NCI-H2029 (cell line): ENCODE measurements at regions not wholly inside any gene's neighbourhood (a gene's known extent, or its start where the extent isn't known, plus 50 kb on each side); places are given as distances from the start of the nearest gene placed in this dataset.

Experiments used
- DNase-seq: peaks from one replicate; lab custom pipeline; 2025; lab: John Stamatoyannopoulos, UW

DNA sequence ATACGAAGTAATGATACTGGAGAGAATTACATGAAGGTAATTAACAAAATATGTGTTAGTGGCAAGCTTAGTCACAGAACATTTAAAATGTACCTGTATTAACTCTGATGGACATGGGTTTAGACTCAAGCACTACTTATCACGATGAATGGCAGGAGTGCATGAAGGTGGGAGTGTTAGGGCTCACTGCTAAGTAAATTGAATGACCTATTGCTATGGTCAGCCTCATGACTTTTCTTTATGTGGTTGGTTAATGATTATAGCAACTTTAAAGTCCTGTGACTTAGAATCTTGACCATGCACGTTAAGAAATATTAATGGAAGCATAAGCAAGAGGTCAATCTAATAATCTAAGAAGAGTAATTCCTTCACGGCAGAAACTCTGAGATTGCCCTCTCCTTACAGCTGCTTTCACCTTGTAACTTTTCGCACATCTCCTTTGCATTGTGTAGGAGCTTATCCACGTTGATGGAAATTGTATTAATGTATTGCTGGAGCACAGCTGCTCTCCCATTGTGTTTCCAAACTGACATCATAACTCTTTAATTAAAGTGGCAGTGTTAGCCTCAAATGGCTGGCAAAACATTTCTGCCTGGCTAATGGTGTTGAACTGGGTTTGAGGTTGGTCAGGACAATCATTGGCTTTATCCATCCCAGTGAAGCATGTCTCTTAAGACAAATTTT lies 114.5 kb downstream of the RXFP2 start:
- DNase-seq, result no peak

DNA sequence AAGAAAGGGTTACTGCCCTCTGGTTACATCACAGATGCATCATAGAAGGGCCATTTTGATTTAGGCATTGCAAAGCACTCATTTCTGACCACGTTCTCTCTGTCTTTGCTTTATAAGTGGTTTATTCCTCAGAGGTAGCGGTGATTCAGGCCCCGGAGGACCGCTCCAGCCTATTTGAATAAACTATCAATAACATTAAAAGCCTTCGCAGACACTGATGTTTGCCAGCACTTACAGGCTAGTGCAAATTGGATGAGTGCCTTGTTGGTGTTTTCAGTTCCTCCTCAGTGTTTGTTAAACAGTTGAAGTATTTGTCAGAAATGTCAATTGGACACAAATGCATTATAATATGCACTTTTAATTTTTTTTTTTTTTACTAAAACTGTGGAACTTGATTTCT lies 120.2 kb downstream of the RXFP2 start:
- DNase-seq, result peak; percentile 17

DNA sequence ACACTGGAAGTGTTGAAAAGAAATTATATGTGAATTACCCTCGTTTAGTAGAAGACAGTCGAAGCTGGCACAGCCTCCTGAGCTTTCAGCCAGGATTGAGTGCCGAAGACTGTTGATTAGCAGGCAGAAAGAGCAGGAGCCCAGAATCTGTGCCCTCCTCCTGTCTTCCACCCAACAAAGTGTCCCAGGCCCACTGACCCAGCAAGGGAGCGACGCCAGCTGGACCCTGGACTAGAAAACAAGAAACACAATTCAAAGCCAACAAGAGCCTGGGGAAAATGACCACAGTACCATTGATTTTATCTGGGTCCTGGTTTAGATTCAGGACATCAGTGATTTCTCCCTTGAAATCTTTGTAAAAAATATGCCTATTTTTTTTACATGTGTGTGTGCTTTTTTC lies 120.7 kb downstream of the RXFP2 start:
- DNase-seq, result no peak

DNA sequence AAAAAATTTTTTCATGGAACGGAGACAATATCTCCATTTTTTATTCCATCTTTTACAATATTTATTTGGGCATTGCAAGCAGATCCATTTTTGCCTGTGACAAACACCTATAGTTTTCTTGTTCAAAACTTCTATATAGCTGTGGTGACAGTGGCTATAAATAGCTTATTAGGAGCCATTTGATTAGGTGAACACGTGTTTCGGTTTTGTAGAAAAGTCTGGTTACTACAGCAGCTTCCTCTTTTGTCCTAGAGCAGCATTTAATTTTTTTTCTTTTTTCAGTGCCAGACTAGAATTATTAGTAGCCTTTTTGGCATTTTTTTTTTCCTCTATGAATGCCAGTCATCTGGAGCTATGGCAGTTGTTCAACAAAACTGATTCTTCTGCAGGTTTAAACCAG lies 123.5 kb downstream of the RXFP2 start:
- DNase-seq, result no peak

DNA sequence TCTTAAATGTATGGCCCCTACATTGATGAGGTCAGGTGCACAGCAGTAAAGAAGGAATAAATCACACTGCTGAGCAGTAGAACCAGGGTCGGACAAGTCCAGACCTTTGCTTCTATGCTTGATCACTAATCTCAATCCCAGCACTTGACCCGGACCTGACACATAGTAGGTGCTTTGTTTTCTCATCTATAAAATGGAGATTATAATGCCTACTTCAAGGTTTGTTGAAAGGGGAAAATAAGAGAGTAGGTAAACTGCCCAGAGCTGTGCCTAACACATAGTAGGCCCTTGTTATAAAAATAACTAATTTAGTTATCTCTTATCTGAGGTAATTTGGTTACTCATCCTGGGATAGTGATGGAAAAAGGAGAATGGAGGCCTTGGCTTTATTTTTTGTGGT lies 125.0 kb downstream of the RXFP2 start:
- no peak for DNase-seq

DNA sequence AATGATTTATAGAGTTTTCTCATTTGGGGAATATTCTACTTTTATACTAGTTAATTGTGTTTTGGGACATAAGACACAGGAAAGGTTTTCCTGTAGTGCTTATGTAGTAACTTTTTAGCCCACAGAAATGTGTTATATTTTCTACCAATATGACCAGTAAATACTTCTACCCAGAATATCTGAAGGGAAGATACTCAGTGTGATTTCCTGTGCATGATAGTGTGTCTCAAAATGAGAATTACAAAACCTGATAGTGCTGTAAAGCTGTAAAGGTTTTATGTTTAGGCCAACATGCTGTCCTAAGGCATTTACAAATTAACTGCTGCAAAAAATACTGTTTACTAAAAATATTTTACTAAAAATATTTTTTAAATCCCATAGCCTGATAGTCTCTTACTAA lies 126.8 kb downstream of the RXFP2 start:
- no peak for DNase-seq

DNA sequence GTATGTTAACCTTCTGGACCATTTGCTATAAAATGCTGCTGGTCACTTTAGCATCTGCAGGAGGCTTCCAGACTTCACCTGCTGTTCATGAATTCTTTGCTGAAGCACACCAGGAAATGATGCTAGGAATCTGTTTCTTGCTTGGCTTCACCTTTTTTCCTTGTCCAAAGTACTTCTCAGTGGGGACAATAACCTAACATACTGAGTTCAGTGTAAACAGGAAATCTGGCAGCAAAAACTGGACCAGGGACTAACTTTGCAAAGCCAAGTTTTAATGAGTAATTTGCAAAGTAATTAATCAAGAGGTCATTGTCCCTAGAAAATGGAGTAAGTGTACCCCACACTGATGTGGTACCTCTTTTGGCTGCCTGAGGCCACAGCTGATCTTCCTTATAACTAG lies 128.4 kb downstream of the RXFP2 start:
- no peak for DNase-seq

DNA sequence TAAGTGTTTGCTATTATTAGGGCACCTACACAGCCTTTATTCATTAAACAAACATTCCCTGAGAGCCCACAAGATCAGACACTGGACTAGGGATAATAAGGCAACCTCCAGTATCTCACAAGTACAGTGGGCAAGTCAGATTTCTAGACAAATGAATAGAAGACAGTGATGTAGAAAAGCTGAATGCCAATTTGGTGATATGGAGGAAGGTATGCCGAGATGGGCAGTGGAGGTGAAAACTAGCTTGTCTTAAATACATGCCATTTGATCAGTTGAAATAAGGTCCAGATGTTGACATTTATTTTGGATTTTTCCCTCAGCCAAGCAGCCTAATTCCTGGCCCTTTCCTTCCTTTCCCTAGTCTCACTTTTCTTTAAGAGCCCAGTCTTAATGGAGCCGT lies 130.3 kb downstream of the RXFP2 start:
- no peak for DNase-seq

DNA sequence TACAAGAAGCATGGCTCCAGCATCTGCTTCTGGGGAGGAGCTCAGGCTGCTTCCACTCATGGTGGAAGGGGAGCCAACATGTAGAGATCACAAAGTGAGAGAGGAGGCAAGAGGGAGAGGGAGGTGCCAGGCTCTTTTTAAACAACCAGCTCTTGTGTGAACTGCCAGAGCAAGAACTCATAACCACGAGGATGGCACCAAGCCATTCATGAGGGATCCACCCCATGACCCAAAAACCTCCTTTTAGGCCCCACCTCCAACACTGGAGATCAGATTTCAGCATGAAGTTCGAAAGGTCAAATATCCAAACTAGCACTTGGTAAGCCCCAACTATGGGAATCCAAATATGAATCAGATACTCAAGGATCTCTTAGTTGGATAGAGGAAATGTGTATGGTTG lies 131.2 kb downstream of the RXFP2 start:
- no peak for DNase-seq

DNA sequence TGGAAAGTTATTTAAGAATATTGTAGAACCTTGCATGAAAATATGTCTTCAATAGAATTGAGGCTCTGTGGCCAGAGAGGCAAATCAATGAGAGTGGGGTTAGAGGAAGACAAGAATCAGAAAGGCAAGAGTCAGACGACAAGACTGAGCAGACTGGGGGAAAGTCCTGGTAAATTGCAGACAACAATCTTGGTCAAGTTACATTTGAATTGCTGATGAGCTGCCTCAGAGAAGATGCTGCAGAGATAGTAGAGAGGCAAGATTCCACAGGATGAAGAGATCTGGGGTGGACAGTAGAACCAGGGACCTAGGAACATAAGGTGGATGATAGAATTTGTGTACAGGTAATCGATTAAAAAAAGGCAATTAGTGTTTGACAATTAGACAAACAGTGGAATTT lies 133.8 kb downstream of the RXFP2 start:
- no peak for DNase-seq

DNA sequence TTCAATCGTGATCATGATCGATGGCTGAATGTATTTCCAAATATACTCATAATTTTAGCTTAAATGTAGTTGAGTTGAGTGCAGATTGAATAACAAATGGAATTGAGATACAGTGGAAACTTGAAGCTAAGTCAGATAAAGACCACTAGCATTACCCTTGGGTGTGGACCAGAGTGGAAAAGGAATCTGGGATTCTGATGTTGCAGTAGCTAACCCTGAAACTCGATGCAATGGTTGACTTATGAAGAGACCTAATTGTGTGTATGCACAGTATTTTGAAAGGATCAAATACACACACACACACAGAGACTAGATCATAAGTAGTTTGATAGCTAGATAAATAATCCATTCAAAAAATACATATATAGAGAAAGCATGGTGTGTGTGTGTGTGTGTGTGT lies 135.8 kb downstream of the RXFP2 start:
- no peak for DNase-seq

DNA sequence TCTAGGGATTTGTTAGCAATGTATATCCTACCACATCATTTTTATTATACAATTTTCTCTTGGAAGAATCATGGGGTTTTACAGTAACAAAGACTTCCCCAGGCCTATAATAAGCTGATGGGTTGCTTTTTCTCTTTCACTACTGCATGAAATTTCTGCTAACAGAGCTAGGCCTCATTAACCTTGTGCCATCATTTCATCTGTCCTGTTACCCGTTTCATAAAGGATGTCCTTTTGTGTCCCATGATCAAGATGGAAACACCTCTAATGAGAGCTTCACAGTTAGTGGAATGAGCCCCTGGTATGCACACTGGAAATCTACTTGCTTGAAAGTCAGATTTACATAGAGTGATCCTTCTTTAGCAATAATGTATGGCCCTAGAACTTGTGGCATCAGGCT lies 138.7 kb downstream of the RXFP2 start:
- DNase-seq, result no peak

DNA sequence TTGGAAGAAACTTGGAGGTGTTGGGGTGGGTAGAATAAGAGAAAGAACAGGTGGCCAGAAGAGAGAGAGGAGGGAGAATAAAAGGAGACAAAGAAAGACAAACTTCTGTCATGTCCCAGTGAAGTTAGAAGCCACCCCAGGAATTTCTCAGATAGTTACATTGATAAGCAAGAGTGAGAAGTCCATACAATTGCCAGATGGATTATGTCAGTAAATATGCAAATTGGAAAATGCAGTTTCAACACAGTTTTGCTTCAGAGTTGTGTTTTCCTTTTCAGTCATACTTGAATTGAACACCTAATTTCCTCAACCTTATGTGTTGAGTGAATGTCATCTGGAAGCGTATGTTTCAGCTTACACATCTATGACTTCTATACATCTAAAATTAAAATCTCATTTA lies 139.2 kb downstream of the RXFP2 start:
- no peak for DNase-seq

DNA sequence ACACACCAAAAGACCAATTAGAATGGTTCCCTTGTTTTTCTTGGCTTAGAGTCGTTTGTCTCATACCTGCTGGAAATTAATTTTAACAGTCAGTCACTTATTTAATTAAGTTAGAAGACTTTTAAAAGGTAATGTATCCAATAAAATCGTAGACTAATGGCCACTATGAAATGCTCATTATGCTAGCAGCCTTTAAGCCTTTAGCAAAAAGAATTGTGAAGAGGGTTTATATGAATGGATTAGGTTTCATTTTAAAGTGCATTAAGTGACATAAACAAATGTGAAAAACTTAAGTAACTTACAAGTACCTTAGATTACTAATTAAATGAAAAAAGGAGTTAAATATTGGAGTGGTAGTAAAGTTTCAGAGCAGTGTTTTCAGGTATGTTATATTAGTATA lies 139.6 kb downstream of the RXFP2 start:
- no peak for DNase-seq

DNA sequence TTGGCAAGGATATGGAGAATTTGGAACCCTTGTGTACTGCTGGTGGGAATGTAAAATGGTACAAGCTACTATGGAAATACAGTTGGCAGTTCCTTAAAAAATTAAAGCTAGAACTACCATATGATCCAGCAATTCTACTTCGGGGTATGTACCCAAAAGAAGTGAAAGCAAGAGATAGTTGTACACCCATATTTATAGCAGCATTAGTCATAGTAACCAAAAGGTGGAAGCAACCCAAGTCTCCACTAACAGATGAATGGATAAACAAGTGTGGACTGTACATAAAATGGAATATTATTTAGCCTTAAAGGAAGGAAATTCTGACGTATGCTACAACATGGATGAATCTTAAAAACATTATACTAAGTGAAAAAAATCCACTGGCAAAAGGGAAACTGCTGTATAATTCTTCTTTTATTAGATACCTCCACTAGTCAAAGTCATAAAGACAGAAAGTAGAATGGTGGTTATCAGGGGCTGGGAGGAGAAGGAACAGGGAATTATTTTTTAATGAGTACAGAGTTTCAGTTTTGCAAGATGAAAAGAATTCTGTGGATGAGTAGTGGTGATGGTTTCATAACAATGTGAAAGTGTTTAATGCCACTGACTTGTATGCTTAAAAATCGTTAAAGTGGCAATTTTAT lies 141.6 kb downstream of the RXFP2 start:
- no peak for DNase-seq

DNA sequence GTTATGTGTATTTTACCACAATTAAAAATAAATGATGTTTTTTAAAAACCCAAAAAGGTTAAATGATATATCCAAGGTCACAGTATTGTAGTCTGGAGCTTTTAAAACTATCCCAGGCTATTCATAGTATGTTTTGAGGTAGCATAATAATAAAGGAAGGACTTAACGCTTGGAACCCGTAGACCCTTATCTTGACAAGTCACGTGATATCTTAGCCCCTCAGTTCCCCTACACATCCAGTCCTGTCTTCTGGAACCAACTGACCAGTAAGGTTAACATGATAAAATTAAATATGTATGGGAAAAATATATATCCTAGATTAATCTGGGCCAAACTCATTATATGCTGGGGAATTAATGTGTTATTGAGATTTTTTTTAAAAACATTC lies 142.2 kb downstream of the RXFP2 start:
- DNase-seq, result no peak

DNA sequence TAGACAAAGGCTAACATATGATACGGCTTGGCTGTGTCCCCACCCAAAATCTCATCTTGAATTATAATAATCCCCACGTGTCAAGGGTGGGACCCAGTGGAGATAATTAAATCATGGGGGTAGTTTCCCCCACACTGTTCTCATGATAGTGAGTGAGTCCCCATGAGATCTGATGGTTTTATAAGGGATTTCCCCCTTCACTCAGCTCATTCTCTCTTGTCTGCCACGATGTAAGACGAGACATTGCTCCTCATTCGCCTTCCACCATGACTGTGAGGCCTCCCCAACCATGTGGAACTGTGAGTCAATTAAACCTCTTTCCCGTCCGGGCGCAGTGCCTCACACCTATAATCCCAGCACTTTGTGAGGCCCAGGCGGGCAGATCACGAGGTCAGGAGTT lies 143.5 kb downstream of the RXFP2 start:
- no peak for DNase-seq

DNA sequence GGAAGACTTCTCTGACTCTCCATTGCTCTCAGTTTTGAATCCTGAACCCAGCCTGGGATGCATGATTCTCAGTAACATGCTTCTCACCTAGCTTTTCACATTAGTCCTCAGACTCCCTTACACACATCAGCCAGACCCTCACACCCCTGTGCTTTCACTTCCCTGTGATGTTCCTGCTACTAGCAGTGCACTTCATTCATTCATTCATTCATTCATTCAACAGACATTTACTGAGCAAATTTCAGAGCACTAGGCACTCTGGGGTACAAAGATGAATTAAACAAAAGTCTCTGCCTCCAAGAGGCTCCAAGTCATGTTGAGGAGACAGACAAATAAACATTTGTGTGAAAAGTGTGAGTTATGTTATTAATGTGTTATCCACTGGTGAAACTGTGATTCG lies 145.2 kb downstream of the RXFP2 start:
- DNase-seq, result no peak

DNA sequence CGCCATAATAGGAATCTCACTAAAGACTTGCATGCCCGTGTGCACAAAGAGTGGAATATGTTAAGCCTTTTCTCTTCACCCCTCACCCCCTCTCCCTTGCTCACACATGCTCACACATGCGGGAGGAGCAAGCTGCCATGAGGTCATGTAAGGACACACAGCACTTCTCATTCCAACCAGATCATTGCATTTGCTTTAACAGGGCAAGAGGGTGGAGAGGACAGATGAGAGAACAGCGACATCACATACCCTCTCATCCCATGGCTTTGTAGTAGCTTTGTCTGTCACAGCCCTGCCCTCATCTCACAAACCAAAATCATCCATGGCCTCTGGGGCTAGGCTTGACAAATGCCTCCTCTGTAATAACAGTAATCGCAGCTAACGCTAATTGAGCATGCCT lies 145.6 kb upstream of the FRY start:
- DNase-seq, result no peak

DNA sequence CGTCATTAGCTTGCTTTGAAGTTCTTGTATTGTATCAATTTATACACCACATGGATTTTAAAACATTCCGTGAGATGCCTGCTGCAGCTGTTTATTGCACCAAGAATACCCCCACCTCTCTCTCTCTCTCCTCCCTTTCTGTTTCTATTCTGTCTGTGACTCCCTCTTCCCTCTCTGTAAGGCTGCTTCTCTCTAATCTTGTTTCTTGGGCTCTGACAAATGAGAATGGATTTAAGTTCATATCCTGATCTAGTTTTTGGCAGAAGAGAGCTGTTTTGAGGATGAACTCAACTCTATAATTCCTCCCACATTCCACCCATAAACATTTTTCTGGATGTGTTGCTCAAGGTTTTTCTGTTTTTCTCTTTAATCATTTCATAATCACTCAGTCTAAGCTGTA lies 144.3 kb upstream of the FRY start:
- no peak for DNase-seq

DNA sequence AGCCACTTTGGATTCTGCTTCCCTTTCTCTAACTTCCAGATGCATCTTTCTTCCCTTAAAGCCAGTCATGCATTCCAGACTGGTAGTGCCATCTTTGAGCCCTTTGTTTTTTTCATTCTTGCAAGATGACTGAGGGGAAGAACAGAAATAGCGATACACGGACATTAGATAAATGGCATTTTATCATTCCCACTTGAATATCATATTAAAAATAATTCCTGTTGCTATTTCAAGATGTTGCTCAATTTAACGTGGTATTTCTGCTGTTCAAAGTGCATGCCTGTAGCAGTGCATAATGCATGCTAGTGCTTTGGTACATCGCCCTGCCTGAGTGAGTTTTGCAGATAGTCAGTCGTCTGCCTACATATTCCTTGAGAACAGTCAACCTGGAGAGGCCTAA lies 140.6 kb upstream of the FRY start:
- DNase-seq, result no peak

DNA sequence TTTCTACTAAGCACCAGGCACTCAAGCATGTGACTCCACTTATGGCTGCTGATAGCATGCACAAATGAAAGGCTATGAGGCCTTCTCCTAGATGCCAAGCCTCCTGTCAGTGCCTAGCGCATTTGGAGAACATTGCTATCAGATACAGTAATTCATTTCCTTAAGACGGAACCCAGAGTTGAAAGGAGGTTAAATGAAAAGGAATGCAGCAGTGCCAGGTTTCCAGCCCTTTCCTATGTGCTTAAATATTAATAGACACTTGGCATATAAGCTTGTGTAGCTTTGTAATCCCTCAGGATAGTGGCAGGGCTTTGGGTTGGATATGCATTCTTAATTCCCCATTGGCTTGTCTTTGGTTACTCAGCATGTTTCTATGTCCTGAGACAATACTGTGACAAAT lies 140.1 kb upstream of the FRY start:
- no peak for DNase-seq

DNA sequence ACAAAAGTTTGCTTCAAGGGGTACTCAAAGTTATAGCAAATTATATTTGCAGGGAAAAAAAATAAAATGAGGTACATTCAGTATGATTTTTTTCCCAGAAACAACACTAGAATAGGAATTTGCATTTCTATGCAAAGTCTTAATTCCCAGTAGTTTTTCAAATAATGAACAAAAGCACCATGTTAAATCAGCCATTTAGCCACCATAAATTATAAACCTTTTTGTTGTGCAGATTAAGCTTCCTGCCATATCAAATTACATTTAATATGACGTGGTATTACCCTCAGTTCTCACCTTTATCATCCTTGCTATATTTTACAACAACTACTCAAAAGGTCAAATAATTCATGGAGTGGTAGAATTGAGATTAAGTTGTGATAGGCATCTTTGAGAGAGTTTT lies 136.6 kb upstream of the FRY start:
- no peak for DNase-seq

DNA sequence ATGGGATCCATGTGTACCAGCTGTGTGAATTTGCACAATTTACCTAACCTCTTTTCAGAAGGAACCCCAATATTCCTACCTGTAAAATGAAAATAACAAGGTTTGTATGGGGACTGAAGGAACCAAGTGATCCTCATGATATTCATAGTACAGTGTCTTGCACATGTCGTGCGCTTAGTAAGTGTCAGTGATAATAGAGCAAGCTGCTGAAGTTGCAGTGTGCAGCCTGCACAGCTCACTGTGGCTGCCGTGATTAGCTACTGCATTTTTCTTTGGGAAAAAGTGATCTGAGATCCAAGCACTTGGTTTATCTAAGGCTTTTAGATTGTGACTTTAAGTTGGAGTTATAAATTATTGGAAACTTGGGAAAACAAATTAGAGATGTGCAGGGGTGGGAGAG lies 135.9 kb upstream of the FRY start:
- no peak for DNase-seq
